HFF-Myc (cell line): ENCODE measurements at regions not wholly inside any gene's neighbourhood (a gene's known extent, or its start where the extent isn't known, plus 50 kb on each side); places are given as distances from the start of the nearest gene placed in this dataset.

Experiments used
- DNase-seq: peaks from one replicate; pipeline ENCODE4 v3.0.0-alpha.2; 2011; ENCODE audit warnings: low read depth; ENCODE audit errors: extremely low read depth
- H3K4me3 ChIP-seq: replicated peaks from 2 replicates; pipeline ENCODE4 v1.5.1; 2011; ENCODE audit warnings: low read depth, mild to moderate bottlenecking, control low read depth, low read length
- CTCF ChIP-seq: IDR thresholded peaks from 2 replicates; pipeline ENCODE4 v1.5.1; 2012; ENCODE audit warnings: mild to moderate bottlenecking, low read depth, low read length, control low read depth; ENCODE audit errors: missing control alignments

- no peak for TF ChIP-seq CTCF
- H3K4me3 ChIP-seq, result no peak overlapping the region
- no peak for DNase-seq
Observed at GRCh38 chr2:103669531-103669930, 907.7 kb downstream of the TMEM182 start.
